Right renal cortex interstitium (tissue), 3 donors: ENCODE measurements at regions not wholly inside any gene's neighbourhood (a gene's known extent, or its start where the extent isn't known, plus 50 kb on each side); places are given as distances from the start of the nearest gene placed in this dataset.

Source experiments
- DNase-seq, 3 donors: peaks; one replicate each; pipeline ENCODE4 v3.0.0-alpha.2; 2013; ENCODE audit warnings: low read depth in 3 of 3, low spot score in 2 of 3

DNA sequence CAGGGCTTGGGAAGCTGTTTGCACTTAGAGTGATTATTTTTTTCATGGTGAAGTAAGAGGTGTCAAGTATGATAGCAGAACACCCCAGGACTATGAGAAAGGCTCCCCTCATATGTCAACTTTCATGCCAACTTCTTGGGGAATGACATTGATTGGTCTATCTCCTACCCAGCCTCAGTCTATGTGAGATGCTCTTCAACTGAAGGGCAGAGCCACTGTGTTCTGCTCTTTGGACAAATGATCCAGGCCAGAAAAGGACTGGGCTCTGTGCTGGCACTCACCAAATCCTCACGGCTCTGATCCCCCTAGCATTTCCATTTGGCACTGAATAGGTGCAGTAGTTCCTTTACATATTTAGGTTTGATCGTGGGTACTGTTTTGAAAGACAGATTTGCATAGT is 151.1 kb downstream of the DMRT2 start:
- no peak for DNase-seq

DNA sequence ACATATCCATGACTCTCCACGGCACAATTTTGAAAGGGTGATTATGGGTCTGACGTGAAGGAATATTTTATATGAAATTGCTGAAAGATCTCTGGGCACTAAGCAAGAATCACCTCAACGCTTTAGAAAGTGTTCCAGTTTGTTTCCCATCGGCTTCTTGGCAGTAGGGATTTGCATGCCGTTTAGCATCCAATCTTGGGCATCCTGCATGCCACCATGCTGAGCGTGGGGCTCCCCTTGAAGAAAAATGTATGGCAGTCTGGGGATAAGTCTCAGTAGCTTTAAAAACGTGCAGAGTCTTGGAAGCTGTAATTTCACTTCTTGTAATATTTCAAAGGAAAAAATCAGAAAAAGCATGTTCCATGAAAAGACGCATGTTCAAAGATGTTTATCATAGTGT is 151.7 kb downstream of the DMRT2 start:
- no peak for DNase-seq

DNA sequence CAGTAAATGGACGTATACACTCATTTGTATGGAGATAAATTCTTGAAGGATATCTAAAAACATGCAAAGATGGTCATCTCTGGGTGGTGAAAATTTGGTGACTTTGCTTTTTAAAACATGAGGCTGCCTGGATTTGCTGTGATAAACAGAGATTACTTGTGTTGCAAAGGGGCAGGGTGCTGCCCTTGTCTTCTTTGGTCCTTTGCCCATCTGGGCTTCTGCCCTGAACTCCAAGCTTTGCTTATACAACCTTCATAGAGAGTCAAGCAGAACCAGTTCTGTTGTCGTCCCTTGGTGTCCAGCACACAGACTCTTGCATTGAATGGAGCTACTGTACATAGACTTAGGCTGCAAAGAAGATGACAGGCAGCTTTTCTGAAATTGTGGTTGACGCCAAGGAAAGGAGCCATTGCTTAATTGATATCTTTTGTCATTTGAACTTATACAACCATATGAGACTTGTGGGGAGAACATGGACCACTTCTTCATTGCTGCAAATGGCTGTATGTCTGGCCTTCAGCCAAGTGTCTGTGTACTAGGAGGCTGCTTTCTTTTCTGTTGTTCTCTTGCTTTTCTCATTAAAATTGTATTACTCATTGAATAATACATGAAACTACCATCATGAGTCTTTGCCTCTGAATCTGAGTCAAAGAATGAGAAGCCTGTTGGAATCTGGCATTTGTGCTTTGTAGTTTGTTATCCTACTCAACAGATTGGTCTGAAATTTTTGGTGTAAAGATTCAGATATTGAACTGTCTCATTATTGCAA is 152.5 kb downstream of the DMRT2 start:
- no peak for DNase-seq

DNA sequence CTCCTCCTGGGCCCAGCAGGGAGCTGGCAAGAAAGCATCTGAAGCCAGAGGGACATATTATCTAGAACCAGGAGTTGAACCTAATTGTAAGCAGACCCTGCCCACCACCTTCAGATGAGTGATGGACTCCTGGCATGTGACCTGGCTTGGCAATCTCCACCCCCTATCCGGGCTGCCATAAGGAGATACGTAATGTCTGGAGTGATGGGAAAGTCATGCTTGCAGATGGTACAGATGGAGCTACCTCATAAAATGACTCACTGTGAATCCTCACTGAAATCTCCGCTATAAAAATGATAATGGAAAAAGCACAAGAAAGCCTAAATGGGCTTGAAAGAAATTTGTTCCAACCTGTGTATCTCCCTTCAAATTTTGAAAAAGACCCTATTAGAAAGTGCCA is 157.5 kb downstream of the DMRT2 start:
- DNase-seq, result no peak

DNA sequence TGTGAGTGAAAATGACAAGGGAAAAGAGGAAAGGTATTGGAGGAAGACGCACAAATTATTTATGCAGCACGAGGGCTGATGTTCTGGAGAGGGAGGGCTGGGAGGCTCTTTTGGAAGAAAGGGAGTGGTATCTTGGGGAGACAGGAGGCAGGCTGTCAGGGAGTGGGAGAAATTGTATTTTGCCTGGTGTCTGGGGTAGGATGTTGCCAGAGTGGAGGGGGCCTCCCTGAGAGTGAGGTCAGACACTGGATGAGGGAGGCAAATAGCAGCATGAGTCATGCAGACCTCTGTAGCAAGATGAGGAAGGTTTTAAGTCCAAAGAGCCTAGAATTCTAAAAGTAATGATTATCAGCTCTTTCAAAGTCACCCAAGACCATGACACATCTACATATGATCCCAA is 158.0 kb downstream of the DMRT2 start:
- no peak for DNase-seq

DNA sequence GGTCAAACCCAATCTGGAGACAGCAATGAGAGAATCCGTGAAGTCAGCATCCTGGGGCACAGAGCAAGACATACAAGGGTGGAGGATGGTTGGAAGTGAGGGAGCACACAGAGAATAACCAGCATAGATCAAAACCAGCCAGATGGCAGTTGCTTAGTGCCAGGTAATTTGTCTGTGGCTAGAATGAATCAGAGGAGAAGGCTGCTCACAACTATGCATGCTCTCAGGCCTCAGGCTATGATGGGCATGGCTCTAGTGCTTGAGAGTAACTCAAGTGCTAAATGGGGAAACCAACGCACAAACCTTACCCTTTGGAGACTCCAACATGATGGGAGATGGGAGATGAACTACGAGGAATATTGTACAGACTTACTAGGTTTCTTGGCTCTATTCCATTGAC is 160.8 kb downstream of the DMRT2 start:
- no peak for DNase-seq

DNA sequence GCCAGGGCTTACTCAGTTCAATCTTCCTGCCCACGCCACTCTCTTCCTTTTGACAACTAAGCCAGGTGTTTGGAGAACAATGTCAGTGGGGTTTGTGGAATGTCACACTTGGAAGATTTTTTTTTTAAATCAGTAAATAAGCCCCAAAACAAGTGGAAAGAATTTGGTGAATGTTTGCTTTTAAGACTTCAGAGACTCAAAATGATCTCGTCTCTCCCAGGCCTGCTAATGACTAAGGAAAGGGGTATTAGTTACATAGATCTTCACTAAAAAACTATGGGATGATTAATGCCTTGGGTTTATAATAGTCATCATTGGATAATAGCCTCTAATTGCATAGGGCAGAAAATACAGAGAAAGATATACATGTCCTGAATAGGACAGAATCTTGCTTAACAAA is 166.4 kb downstream of the DMRT2 start:
- DNase-seq, result no peak

DNA sequence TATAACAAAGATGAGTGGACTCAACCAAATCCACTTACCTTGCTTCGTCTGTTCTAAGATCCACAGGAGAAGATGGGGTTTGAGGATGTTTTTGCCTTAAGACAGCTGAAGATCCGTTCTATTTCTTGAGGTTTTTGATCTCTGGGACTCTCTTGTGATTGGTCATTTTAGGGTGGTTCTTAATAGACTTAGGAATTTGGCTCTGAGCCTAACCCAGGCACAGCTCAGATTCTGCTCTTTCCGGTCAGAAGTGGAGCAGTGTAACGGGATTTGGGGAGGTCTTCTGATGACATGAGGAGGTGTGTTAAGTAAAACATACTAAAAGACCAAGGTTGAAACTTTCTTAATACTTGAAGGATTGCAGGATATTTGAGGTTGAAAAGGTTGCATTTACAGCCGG is 166.9 kb downstream of the DMRT2 start:
- no peak for DNase-seq

DNA sequence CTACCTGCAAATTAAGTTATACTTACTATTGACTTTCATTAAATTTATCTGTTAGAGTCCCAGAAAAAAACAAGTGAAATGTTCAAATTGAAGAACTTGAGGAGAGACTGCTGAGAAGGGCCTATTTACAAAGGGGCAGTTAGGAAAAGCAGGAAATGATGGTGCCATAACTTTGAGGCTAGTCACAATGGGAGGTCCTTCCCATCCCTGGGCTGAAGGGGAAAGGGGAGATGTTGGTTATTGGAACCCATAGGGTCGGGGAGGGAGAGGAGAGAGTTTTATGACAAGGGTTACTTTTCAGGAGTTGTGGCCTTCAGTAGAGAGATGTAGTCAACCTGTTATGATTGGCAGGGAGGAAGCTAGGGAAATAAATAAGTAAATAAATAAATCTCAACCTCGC is 169.1 kb downstream of the DMRT2 start:
- DNase-seq, result no peak

DNA sequence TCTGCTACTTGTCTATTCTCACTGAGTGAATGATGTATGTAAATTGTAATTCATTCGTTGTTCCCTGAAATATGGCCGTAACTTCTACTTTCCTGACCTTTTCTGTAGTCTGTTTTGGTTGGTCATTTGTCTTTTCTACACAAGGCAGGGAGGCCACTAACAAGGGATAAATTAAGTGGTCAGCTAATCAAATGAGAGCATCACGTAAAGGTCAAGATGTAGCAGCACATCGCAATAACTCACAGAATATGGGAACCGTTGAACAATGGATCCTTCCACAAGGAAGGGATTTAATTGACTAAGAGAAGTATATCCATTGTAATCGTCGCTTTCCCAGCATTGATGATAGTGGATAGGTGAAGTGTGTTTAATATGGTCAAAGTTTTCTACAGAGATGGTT is 171.1 kb downstream of the DMRT2 start:
- DNase-seq, result no peak

DNA sequence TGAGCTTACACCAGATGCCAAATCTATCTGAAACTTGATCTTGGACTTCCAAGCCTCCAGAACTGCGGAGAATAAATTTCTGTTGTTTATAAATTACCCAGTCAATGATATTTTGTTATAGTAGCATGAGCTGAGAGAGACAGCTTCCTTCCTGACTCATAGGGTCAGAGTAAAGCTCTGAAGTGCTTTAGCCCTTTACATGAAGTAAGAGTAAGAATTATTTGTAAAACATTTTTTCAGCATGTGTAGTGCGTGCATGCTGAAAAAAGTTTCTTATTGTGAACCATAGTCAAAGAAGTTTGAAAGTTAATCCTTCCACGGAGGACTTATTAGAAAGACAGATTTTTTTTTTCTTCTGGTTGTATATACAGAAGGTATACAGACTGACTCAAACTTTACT is 172.4 kb downstream of the DMRT2 start:
- no peak for DNase-seq

DNA sequence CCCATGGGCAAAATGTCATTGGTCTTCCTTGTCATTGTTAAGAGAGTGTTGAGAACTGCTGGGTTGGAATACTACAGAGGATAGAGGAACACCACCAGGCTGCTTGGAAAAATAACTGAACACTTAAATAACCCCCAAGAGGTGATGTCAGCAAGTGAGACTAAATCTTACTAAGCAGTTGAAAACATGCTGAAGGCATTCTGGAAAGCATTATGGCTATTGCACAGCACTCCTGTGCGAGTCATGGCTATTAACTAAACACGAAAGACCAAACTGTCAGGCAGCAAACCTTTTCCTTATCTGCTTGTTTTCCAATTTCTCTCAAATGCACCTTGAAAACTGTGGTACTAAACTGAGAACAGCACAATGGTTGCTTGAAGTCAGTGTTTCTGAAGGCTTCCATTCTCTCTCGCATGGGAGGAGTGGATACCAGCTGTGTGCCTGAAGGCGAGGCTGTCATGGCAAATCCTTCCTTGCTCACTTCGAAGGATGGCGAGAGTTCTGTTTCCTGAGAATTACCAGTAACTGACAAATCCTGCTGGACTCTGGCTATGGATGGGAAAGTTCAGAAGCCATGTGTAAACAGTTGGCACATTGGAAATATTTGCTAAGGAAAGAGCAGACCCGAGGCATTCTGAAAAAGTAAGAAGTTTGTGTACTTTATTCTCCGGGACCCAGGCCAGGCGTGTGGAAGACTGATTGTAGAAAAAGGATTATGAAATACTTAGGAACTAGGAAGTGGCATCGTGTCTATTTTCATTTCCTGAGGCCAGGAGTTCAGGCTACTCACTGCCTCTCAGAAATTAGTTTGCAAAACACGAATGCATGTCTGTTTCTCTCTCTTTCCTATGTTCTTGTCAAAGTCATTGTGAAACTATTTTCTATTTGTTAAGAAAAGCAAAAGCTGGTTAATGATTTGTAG is 182.1 kb downstream of the DMRT2 start:
- DNase-seq, result no peak

DNA sequence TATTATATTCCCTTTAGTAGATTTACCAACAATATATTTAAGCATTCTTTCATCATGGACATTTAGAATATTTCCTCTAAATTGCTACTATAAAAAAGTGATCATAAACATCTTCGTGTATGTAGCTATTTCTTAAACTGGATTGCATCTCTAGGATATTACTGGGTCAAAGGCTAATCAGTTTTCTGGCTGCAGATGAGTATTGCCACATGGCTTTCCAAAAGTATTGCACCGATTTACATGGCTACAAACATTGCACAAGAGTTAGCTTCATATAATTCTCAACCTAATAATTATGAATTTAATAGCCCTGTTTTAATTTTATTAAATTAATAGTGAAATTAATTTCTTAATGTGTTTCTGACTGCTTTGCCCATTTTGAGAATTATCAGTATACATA is 183.4 kb downstream of the DMRT2 start:
- DNase-seq, result no peak

DNA sequence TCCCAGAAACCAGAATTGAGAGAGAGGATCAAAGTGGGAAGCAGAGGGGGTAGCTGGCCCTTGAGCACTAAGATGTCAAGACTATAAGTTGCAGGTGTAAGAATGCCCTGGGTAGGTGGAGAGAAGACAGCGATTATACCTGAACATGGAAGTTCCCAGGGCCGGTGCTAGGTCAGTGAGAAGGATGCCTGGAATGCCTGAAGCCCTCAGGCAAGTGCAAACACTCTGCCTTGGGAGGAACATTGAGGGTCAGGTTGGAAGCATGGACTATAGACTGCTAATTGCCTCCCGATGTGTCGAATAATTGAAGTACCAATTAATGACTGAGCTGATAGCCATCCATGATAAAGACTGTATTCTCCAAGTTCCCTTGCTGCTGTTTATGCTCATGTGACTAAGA is 185.5 kb downstream of the DMRT2 start:
- DNase-seq, result no peak

DNA sequence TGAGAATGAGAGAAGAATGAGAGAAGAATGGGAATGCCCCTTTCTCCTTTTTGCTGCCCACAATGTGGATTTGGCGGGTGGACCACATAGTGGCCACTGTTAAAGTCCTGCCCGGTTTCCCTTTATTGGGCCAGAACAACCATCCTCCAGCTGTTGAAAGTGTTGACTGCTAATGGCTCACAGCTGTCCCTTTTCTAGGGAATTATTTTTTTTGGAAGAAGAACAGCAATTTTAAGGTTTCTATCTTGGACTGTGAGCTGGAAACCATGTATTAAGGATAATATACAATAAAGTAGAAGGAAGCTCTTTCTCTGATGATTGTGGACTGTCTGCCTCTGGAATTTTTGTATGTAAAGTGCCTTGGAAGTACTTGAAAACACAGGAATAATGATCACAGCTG is 185.9 kb downstream of the DMRT2 start:
- no peak for DNase-seq

DNA sequence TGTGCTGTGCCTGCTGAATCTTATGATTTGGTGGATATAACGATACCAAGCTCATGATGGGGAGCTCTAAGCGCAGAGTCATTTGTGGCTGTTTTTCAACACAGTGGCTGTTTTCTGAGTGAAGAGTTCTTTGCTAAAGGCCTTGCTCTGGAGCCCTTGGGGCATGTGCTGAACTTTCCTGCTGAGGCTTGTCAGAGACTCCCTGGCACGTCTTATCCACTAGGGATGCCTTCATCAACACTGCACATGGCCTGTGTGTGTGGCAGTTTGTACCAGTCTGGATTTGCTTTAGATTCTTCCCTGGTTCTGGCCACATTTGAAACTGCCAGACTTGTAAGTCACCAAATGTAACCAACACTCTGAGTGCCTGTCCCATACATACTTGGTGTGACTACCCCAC is 188.2 kb downstream of the DMRT2 start:
- DNase-seq, result no peak

DNA sequence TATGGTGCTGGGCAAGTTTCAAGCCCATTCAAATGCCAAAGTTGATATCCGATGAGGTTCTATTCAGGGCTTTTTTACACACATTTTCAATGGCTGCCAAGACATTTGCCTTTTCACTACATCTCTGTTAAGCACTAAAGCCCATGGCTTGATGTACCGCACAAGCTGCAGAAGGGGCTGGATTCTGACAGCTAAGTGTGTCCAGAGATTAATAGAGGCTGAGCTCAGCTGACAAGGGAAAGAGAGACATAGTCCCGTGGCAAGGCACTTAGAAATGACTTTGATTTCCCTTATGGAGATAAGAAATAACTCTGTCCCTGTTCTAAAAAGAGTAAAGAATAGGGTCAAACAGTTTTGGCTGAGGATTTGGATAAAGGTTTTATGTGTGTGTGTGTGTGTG is 198.6 kb downstream of the DMRT2 start:
- no peak for DNase-seq

DNA sequence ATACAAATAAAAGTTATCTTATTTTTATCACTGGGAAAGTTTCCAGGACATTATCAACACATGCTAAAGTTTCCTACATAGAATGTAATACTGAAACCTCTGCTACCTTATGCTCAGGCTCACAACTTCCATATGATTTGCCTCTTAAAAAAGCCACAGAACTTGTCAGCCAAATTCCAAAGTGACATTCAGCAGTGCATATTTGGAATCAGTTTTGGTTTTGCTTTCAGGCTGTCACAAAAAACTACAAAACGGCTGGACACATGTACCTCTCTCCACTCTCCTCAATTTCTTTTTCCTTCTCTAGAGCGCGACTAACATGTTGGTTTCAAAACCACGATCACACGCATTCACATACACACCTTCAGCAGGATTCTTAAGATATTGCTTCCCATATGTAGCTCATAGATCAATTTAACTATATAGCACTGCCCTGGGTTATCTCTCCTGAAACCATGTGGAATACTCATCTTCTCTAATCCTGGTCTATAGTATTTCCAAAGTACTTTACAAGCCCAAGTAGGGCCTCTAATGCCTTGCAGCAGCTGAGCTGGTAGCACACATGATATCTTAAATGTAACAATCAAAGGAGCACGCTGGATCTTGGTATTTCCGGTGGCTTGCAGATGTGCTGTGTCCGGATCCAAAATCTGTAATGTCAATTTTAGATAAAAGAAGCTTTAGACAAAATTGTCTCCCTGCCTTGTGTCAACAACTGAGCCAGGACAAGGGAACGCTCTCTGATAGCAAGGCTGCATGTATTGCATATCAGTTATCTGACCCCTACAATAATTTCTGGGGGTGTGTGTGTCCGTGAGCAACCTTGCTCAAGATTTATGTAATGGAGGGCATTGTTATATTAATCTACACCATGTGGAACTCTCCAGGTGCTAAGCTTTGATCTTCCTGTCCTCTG is 203.2 kb downstream of the DMRT2 start:
- no peak for DNase-seq

DNA sequence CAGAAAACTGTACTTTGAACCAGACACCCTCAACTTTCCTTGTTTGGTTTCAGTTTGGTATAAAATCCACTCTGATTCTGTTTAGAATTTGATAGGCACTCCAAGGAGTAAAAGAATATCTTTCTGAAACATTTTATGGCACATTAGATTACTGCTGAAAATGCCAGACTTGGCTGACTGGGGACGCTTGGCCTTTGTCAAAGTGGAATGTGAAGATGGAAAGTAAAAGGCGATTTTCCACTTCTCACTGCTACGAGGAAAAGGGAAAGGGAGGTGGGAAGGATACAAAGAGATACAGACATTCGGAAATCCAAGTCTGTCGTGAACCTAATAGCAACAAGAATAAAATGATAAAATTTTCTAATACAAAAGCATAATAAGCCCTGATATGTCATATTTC is 203.9 kb downstream of the DMRT2 start:
- no peak for DNase-seq

DNA sequence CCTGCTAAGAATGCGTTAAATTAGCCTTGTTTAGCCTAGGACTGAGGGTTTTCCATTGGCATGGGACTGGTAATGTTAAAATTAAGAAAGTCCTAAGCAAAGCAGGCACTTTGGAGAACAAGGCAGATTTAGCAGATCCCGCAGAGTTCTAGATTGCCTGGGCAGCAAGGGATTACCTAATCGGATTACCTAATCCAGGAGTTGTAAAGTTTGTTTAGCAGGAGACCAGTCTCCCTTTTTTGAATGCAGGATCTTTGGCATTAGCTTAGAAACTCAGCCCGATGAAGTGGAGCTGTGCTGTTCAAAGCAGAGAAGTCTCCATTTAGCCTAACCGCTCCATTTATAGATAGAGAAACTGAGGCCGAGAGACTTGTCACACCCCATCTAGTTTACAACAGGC is 206.0 kb downstream of the DMRT2 start:
- DNase-seq, result no peak

DNA sequence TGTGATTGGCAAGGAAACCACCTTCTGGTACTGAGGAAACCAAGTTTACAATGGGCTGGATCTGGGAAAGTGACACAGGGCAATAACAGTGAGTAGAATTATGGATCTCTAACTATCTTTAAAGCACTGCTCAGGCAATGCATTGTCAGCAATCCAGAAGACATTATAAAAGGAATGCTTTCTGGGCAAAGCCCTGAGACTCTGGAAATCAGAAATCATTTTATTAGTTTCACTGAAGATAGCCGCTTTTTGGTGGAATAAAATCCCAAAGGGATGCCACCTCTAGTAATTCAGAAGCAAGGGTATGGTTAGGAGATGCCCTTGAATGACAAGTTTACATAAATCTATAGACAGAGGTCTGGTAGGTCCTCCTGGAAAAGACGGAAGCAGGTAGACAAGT is 211.1 kb downstream of the DMRT2 start:
- no peak for DNase-seq
